ENCODE measurements at regions not wholly inside any gene's neighbourhood (a gene's known extent, or its start where the extent isn't known, plus 50 kb on each side); places are given as distances from the start of the nearest gene placed in this dataset.

DNA sequence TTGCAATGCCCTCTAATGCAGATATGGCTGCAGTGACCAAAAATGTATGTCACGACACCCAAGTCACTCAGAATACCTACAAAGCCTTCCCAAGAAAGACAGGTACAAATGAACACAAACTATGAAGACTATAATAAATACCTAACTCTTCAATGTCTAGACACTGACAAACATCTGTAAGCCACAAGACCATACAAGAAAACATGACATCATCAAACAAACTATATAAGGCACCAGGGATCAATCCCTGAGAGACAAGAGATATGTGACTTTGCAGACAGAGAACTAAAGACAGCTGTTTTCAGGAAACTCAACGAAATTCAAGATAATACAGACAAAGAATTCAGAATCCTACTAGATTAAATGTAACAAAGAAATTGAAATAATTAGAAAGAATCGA is 603.7 kb downstream of the CDH9 start:
- peaks cover 0 to 33% (median 8%) of the 10 kb centered on the region in 8 donors for H3K9me3 ChIP-seq
- H3K27me3 ChIP-seq (replicated peaks in 1 of 7): no peaks in the 10 kb centered on the region
- intact Hi-C loops (cut with DNase I; ENCODE audit: low total_unique reads): no loop called here
- H3K4me1 ChIP-seq: no peaks in the 10 kb centered on the region
- no peak overlapping the region for H3K4me3 ChIP-seq
- TF ChIP-seq POLR2A (IDR thresholded peaks at IDR 0.05): no peak
- no peak for TF ChIP-seq POLR2AphosphoS5 (IDR thresholded peaks at IDR 0.05)
- TF ChIP-seq, protein P1, sequence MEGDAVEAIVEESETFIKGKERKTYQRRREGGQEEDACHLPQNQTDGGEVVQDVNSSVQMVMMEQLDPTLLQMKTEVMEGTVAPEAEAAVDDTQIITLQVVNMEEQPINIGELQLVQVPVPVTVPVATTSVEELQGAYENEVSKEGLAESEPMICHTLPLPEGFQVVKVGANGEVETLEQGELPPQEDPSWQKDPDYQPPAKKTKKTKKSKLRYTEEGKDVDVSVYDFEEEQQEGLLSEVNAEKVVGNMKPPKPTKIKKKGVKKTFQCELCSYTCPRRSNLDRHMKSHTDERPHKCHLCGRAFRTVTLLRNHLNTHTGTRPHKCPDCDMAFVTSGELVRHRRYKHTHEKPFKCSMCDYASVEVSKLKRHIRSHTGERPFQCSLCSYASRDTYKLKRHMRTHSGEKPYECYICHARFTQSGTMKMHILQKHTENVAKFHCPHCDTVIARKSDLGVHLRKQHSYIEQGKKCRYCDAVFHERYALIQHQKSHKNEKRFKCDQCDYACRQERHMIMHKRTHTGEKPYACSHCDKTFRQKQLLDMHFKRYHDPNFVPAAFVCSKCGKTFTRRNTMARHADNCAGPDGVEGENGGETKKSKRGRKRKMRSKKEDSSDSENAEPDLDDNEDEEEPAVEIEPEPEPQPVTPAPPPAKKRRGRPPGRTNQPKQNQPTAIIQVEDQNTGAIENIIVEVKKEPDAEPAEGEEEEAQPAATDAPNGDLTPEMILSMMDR (IDR thresholded peaks at IDR 0.05 in 8 of 11, conservative IDR thresholded peaks at IDR 0.05 in 3 of 11): no peak
- no peaks in the 10 kb centered on the region for H3K36me3 ChIP-seq
- no peak overlapping the region for H3K27ac ChIP-seq
- WGBS, 5 donors: 67 to 80% (median 71%) methylated on average over 3 of the region's 3 CpGs
- no peak for DNase-seq

DNA sequence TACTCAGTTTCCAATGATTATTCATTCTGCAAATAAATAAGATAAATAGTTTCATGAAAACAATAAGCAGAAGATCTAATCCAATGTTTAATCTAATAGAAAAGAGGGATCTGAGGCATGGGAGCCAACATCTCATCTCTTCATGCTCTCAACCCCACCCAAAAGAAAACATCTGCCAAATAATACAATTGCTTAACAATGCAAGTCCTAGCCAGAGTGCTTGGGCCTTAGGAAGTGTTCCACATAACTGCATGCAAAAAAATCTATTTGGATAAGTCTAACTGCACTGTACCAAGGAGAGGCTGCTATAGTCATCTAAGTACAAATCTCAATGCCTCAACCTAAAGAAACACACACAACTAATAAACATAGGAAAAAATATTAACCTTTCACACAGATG is 606.0 kb downstream of the CDH9 start:
- Histone ChIP-seq H3K36me3 (no peaks in the 10 kb centered on the region), H3K27ac (no peak overlapping the region), H3K9me3 (peaks cover 0 to 33% (median 6%) of the 10 kb centered on the region in 8 donors), H3K27me3 (replicated peaks in 1 of 7) (no peaks in the 10 kb centered on the region), H3K4me1 (no peaks in the 10 kb centered on the region), H3K4me3 (no peak overlapping the region)
- no peak for TF ChIP-seq POLR2AphosphoS5 (IDR thresholded peaks at IDR 0.05)
- TF ChIP-seq, protein P1 (IDR thresholded peaks at IDR 0.05 in 8 of 11, conservative IDR thresholded peaks at IDR 0.05 in 3 of 11): no peak
- no peak for TF ChIP-seq POLR2A (IDR thresholded peaks at IDR 0.05)
- intact Hi-C loops (cut with DNase I; ENCODE audit: low total_unique reads): no loop called here
- DNase-seq: no peak

DNA sequence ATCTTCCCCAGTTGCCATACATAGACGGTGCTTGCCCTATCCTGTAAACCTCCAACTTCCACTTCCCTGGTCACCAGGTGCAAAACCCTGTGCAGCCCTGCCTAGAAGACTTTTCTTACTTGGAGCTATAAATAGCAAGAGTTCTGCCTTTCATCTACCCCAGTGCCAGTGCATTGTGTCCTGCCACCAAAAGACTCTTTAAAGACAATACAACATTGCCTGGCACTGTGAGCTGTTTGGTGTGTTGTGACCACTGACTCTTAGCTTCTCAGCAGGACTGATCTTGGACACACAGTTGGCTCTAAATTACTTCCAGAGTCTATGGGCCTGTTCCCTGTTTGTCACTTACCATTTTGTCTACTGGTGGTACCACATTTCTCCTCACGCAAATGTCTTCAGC is 608.1 kb downstream of the CDH9 start:
- intact Hi-C loops (cut with DNase I; ENCODE audit: low total_unique reads): no loop called here
- no peak for TF ChIP-seq POLR2AphosphoS5 (IDR thresholded peaks at IDR 0.05)
- TF ChIP-seq, protein P1 (IDR thresholded peaks at IDR 0.05 in 8 of 11, conservative IDR thresholded peaks at IDR 0.05 in 3 of 11): no peak
- TF ChIP-seq POLR2A (IDR thresholded peaks at IDR 0.05): no peak
- WGBS, 5 donors: 86 to 98% (median 96%) methylated on average over 2 of the region's 2 CpGs

DNA sequence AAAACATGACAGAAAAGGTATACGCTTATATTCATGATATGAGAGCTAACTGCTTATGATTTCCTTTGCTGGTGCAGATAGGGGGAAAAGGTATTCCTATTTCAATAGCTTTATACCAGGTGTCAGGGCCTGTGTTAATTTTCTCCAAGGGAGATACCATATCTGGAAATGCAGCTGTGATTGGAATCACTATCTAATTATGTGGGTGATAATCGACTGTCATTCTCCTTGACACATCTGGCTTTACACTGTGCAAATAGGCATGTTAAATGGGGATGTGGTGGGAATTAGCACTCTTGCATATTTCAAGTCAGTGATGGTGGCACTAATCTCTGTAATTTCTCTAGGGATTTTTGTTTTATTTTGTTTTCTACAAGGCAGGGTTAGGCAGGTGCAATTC is 611.1 kb downstream of the CDH9 start:
- Histone ChIP-seq H3K27me3 (replicated peaks in 1 of 7) (no peaks in the 10 kb centered on the region), H3K36me3 (no peaks in the 10 kb centered on the region), H3K9me3 (peaks cover 0 to 23% (median 1%) of the 10 kb centered on the region in 8 donors), H3K4me3 (no peak overlapping the region), H3K27ac (no peak overlapping the region), H3K4me1 (no peaks in the 10 kb centered on the region)
- intact Hi-C loops (cut with DNase I; ENCODE audit: low total_unique reads): no loop called here
- DNase-seq: no peak
- no peak for TF ChIP-seq POLR2A (IDR thresholded peaks at IDR 0.05)
- TF ChIP-seq POLR2AphosphoS5 (IDR thresholded peaks at IDR 0.05): no peak
- TF ChIP-seq, protein P1 (IDR thresholded peaks at IDR 0.05 in 8 of 11, conservative IDR thresholded peaks at IDR 0.05 in 3 of 11): no peak
- WGBS, 5 donors: 83 to 95% (median 91%) methylated on average over 2 of the region's 2 CpGs

More for the DNA sequence above, 608.1 kb downstream of the CDH9 start:
- H3K4me3 ChIP-seq: no peak overlapping the region
- H3K36me3 ChIP-seq: no peaks in the 10 kb centered on the region
- peaks cover 0 to 37% (median 6%) of the 10 kb centered on the region in 8 donors for H3K9me3 ChIP-seq
- H3K27ac ChIP-seq: no peak overlapping the region
- DNase-seq: no peak
- H3K27me3 ChIP-seq (replicated peaks in 1 of 7): no peaks in the 10 kb centered on the region
- H3K4me1 ChIP-seq: no peaks in the 10 kb centered on the region

Measured in spleen (tissue), 11 donors.